WTC11 (cell line): ENCODE measurements at regions not wholly inside any gene's neighbourhood (a gene's known extent, or its start where the extent isn't known, plus 50 kb on each side); places are given as distances from the start of the nearest gene placed in this dataset.

Experiments
- ATAC-seq: fragments of 200-7000 bp; cut with Tn5 transposase; 2 replicates; pipeline ENCODE4 v1.10.0; 2021; ENCODE audit warnings: mild to moderate bottlenecking, moderate library complexity
- CTCF ChIA-PET: fragments of 300-600 bp; sonication (Branson Sonifier 250); formaldehyde crosslinking; loops from one replicate; lab custom pipeline; 2021; ENCODE audit warnings: antibody characterized with exemption; lab: Charles Lee
- POLR2A ChIA-PET: fragments of 350-600 bp; sonication (Branson Sonifier 250); formaldehyde crosslinking; loops from one replicate; lab custom pipeline; 2021; ENCODE audit warnings: antibody characterized with exemption; lab: Charles Lee
- DNase-seq: peaks from one replicate; pipeline ENCODE4 v3.0.0; 2021; ENCODE audit warnings: low spot score
- H3K27ac Mint-ChIP-seq: 2 replicates; pipeline ENCODE4 v1.8.0; 2021; ENCODE audit warnings: mixed read lengths
- H3K27me3 Mint-ChIP-seq: 2 replicates; pipeline ENCODE4 v1.8.0; 2021; ENCODE audit warnings: low read depth, mild to moderate bottlenecking, moderate library complexity, mixed read lengths
- H3K36me3 Mint-ChIP-seq: 2 replicates; pipeline ENCODE4 v1.8.0; 2021; ENCODE audit warnings: mixed read lengths
- H3K4me1 Mint-ChIP-seq: 2 replicates; pipeline ENCODE4 v1.8.0; 2022; ENCODE audit warnings: mixed read lengths
- H3K4me3 Mint-ChIP-seq: 2 replicates; pipeline ENCODE4 v1.8.0; 2021; ENCODE audit warnings: mild to moderate bottlenecking, moderate library complexity, mixed read lengths
- H3K9me3 Mint-ChIP-seq: 2 replicates; pipeline ENCODE4 v1.8.0; 2021; ENCODE audit warnings: mixed read lengths
- CREB1 ChIP-seq: sonication (generic); formaldehyde crosslinking; IDR thresholded peaks from 2 replicates; pipeline ENCODE4 v1.8.0; 2023; ENCODE audit warnings: mild to moderate bottlenecking, missing genetic modification reagents
- ELF4 ChIP-seq: sonication (generic); formaldehyde crosslinking; IDR thresholded peaks from 2 replicates; pipeline ENCODE4 v1.8.1; 2022; ENCODE audit warnings: low read depth, mild to moderate bottlenecking, moderate library complexity, missing genetic modification reagents
- ESRRA ChIP-seq: sonication (generic); formaldehyde crosslinking; IDR thresholded peaks from 2 replicates; pipeline ENCODE4 v1.8.1; 2022; ENCODE audit warnings: mild to moderate bottlenecking, missing genetic modification reagents, borderline replicate concordance
- FOXJ3 ChIP-seq: sonication (generic); formaldehyde crosslinking; IDR thresholded peaks from 2 replicates; pipeline ENCODE4 v1.9.0; 2021; ENCODE audit warnings: missing genetic modification reagents, mild to moderate bottlenecking, borderline replicate concordance
- FOXK1 ChIP-seq: sonication (generic); formaldehyde crosslinking; IDR thresholded peaks from 2 replicates; pipeline ENCODE4 v1.8.0; 2022; ENCODE audit warnings: mild to moderate bottlenecking, moderate library complexity, missing genetic modification reagents
- GABPB1 ChIP-seq: sonication (generic); formaldehyde crosslinking; IDR thresholded peaks from 2 replicates; pipeline ENCODE4 v1.8.1; 2023; ENCODE audit warnings: mild to moderate bottlenecking, missing genetic modification reagents
- MYBL2 ChIP-seq: sonication (generic); formaldehyde crosslinking; IDR thresholded peaks from 2 replicates; pipeline ENCODE4 v1.8.1; 2023; ENCODE audit warnings: mild to moderate bottlenecking, moderate library complexity, missing genetic modification reagents
- NR3C1 ChIP-seq: sonication (generic); formaldehyde crosslinking; conservative IDR thresholded peaks from 2 replicates; pipeline ENCODE4 v1.8.1; 2023; ENCODE audit warnings: low read depth, mild to moderate bottlenecking, missing genetic modification reagents
- OVOL2 ChIP-seq: fragments of 250-450 bp; sonication (Bioruptor Pico); IDR thresholded peaks from 2 replicates; pipeline ENCODE4 v1.9.0; 2021; ENCODE audit warnings: mild to moderate bottlenecking, borderline replicate concordance
- SMAD4 ChIP-seq: sonication (generic); formaldehyde crosslinking; IDR thresholded peaks from 2 replicates; pipeline ENCODE4 v1.8.0; 2022; ENCODE audit warnings: mild to moderate bottlenecking, missing genetic modification reagents
- SOX15 ChIP-seq: fragments of 250-450 bp; sonication (Bioruptor Pico); IDR thresholded peaks from 2 replicates; pipeline ENCODE4 v1.9.0; 2021; ENCODE audit warnings: mild to moderate bottlenecking
- ZNF219 ChIP-seq: sonication (generic); formaldehyde crosslinking; IDR thresholded peaks from 2 replicates; pipeline ENCODE4 v1.8.0; 2023; ENCODE audit warnings: missing genetic modification reagents, mild to moderate bottlenecking, borderline replicate concordance
- ZNF232 ChIP-seq: sonication (generic); formaldehyde crosslinking; IDR thresholded peaks from 2 replicates; pipeline ENCODE4 v1.8.0; 2022; ENCODE audit warnings: mild to moderate bottlenecking, missing genetic modification reagents
- ZNF317 ChIP-seq: sonication (generic); formaldehyde crosslinking; IDR thresholded peaks from 2 replicates; pipeline ENCODE4 v1.8.1; 2023; ENCODE audit warnings: low read depth, mild to moderate bottlenecking, moderate library complexity, missing genetic modification reagents, borderline replicate concordance
- ZNF423 ChIP-seq: fragments of 250-450 bp; sonication (Bioruptor Pico); IDR thresholded peaks from 2 replicates; pipeline ENCODE4 v2.1.2; 2022; ENCODE audit warnings: mild to moderate bottlenecking, moderate library complexity
- TF ChIP-seq, protein P1 (sequence below): sonication (generic); formaldehyde crosslinking; IDR thresholded peaks from 2 replicates; pipeline ENCODE4 v1.8.0; 2023; ENCODE audit warnings: mild to moderate bottlenecking, missing genetic modification reagents
- TF ChIP-seq, protein P2 (sequence below): fragments of 250-450 bp; sonication (Bioruptor Pico); IDR thresholded peaks from 2 replicates; pipeline ENCODE4 v1.9.0; 2021; ENCODE audit warnings: mild to moderate bottlenecking
- TF ChIP-seq, protein P3 (sequence below): sonication (generic); formaldehyde crosslinking; IDR thresholded peaks from 2 replicates; pipeline ENCODE4 v1.8.1; 2023; ENCODE audit warnings: mild to moderate bottlenecking, missing genetic modification reagents, borderline replicate concordance
- TF ChIP-seq, protein P4 (sequence below): sonication (generic); formaldehyde crosslinking; IDR thresholded peaks from 2 replicates; pipeline ENCODE4 v1.8.1; 2022; ENCODE audit warnings: missing genetic modification reagents, borderline replicate concordance
- TF ChIP-seq, protein P5 (sequence below): sonication (generic); formaldehyde crosslinking; IDR thresholded peaks from 2 replicates; pipeline ENCODE4 v1.8.0; 2023; ENCODE audit warnings: missing genetic modification reagents, mild to moderate bottlenecking, borderline replicate concordance
- TF ChIP-seq, protein P6 (sequence below): fragments of 250-450 bp; sonication (Bioruptor Pico); IDR thresholded peaks from 2 replicates; pipeline ENCODE4 v1.9.0; 2021; ENCODE audit warnings: moderate library complexity, mild to moderate bottlenecking, inconsistent platforms, borderline replicate concordance

DNA sequence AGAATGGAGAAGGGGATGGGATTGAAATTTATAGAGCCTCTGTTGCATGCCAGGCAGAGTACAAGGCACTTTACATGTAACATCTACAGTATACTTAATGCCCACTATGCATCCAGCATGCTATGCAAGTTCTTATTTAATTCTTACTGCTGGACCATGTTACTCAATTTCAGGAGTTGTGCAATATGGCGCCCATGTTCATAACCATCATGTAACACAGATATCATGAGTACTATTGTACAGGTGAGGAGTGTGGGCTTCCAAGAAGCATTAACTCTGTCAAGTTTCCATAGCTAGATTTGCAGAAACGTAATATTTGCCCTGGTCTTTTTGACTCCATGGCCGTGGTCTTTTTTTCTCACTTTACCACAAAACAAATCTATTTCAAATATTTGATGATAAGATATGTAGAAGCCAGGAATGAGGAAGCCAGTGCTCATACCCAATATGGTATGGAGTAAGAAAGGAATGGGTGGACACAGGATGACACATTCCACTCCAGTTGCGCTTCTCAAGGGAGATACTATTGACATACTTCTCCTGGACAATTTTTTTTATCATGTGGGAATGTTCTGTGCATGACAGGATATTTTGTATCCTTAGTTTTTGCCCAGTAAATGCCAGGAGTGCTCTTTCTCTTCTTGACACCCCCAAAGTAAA, 191.8 kb downstream of the C12orf75 start (continued):
- TF ChIP-seq, protein P1, sequence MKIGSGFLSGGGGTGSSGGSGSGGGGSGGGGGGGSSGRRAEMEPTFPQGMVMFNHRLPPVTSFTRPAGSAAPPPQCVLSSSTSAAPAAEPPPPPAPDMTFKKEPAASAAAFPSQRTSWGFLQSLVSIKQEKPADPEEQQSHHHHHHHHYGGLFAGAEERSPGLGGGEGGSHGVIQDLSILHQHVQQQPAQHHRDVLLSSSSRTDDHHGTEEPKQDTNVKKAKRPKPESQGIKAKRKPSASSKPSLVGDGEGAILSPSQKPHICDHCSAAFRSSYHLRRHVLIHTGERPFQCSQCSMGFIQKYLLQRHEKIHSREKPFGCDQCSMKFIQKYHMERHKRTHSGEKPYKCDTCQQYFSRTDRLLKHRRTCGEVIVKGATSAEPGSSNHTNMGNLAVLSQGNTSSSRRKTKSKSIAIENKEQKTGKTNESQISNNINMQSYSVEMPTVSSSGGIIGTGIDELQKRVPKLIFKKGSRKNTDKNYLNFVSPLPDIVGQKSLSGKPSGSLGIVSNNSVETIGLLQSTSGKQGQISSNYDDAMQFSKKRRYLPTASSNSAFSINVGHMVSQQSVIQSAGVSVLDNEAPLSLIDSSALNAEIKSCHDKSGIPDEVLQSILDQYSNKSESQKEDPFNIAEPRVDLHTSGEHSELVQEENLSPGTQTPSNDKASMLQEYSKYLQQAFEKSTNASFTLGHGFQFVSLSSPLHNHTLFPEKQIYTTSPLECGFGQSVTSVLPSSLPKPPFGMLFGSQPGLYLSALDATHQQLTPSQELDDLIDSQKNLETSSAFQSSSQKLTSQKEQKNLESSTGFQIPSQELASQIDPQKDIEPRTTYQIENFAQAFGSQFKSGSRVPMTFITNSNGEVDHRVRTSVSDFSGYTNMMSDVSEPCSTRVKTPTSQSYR (CRISPR knock-in tag), result no peak
- TF ChIP-seq ZNF423 (CRISPR knock-in tag) (no peak), OVOL2 (CRISPR knock-in tag) (no peak), NR3C1 (no peak), ZNF232 (no peak), ESRRA (CRISPR knock-in tag) (no peak), MYBL2 (no peak), ELF4 (CRISPR knock-in tag) (no peak), SOX15 (CRISPR knock-in tag) (no peak)
- TF ChIP-seq, protein P2, sequence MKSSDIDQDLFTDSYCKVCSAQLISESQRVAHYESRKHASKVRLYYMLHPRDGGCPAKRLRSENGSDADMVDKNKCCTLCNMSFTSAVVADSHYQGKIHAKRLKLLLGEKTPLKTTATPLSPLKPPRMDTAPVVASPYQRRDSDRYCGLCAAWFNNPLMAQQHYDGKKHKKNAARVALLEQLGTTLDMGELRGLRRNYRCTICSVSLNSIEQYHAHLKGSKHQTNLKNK (CRISPR knock-in tag), result no peak
- TF ChIP-seq, protein P3, sequence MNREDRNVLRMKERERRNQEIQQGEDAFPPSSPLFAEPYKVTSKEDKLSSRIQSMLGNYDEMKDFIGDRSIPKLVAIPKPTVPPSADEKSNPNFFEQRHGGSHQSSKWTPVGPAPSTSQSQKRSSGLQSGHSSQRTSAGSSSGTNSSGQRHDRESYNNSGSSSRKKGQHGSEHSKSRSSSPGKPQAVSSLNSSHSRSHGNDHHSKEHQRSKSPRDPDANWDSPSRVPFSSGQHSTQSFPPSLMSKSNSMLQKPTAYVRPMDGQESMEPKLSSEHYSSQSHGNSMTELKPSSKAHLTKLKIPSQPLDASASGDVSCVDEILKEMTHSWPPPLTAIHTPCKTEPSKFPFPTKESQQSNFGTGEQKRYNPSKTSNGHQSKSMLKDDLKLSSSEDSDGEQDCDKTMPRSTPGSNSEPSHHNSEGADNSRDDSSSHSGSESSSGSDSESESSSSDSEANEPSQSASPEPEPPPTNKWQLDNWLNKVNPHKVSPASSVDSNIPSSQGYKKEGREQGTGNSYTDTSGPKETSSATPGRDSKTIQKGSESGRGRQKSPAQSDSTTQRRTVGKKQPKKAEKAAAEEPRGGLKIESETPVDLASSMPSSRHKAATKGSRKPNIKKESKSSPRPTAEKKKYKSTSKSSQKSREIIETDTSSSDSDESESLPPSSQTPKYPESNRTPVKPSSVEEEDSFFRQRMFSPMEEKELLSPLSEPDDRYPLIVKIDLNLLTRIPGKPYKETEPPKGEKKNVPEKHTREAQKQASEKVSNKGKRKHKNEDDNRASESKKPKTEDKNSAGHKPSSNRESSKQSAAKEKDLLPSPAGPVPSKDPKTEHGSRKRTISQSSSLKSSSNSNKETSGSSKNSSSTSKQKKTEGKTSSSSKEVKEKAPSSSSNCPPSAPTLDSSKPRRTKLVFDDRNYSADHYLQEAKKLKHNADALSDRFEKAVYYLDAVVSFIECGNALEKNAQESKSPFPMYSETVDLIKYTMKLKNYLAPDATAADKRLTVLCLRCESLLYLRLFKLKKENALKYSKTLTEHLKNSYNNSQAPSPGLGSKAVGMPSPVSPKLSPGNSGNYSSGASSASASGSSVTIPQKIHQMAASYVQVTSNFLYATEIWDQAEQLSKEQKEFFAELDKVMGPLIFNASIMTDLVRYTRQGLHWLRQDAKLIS (CRISPR knock-in tag), result no peak

DNA sequence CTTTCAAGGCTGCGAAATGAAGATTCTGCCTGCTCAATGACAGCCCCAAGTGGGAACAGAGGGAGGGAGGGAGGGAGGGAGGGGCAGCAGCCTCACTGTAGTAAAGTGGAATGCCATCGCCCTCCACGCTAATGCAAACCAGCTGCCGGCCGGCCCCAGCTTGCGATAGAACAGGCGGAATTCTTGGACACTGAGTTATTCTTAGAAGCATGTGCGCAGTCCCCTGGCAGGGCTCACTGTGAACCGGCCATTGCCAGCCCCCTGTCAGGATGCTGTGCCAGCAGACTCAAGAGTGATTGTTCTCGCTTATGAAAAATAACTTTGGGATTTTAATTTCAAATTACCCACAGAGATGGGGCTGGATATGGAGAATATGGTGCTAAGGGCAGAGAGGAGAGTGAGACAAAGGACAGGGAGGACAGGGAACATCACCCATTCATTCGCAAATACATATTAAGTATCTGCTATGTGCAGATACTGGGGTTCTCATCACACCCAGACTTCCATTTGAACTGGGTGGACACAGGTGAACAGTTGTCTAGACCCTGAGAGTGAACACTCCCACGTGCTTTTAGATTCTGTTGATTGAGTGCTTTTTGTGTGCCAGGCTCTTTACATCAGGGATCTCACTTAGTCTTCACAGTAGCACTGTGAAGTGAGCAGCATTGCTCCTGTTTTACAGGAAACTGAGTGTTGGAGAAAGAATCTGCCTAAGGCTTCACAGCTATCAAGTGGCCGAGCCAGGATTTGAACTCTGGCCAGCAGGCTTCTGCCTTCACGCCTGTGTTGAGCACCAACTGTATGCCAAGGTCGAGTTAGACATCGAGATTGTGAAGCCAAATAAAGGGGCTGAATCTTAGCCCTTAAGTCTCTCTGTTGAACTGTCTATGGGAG, 192.9 kb downstream of the C12orf75 start:
- peaks cover 24% of the 10 kb centered on the region for H3K9me3 Mint-ChIP-seq
- no peak for ATAC-seq
- H3K36me3 Mint-ChIP-seq, result peaks cover 21% of the 10 kb centered on the region
- H3K27me3 Mint-ChIP-seq, result peaks cover 5% of the 10 kb centered on the region; the same call in 1 of the 2 replicates
- DNase-seq, result no peak
- POLR2A ChIA-PET, result no interaction called here
- no peaks in the 10 kb centered on the region for H3K4me1 Mint-ChIP-seq
- no peak overlapping the region for H3K4me3 Mint-ChIP-seq
- CTCF ChIA-PET, result no interaction called here
- no peak overlapping the region for H3K27ac Mint-ChIP-seq
- TF ChIP-seq, protein P4, sequence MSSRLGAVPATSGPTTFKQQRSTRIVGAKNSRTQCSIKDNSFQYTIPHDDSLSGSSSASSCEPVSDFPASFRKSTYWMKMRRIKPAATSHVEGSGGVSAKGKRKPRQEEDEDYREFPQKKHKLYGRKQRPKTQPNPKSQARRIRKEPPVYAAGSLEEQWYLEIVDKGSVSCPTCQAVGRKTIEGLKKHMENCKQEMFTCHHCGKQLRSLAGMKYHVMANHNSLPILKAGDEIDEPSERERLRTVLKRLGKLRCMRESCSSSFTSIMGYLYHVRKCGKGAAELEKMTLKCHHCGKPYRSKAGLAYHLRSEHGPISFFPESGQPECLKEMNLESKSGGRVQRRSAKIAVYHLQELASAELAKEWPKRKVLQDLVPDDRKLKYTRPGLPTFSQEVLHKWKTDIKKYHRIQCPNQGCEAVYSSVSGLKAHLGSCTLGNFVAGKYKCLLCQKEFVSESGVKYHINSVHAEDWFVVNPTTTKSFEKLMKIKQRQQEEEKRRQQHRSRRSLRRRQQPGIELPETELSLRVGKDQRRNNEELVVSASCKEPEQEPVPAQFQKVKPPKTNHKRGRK (CRISPR knock-in tag), result no peak
- no peak for TF ChIP-seq CREB1 (CRISPR knock-in tag)
- no peak for TF ChIP-seq FOXJ3 (CRISPR knock-in tag)
- no peak for TF ChIP-seq ZNF423 (CRISPR knock-in tag)
- TF ChIP-seq, protein P5, sequence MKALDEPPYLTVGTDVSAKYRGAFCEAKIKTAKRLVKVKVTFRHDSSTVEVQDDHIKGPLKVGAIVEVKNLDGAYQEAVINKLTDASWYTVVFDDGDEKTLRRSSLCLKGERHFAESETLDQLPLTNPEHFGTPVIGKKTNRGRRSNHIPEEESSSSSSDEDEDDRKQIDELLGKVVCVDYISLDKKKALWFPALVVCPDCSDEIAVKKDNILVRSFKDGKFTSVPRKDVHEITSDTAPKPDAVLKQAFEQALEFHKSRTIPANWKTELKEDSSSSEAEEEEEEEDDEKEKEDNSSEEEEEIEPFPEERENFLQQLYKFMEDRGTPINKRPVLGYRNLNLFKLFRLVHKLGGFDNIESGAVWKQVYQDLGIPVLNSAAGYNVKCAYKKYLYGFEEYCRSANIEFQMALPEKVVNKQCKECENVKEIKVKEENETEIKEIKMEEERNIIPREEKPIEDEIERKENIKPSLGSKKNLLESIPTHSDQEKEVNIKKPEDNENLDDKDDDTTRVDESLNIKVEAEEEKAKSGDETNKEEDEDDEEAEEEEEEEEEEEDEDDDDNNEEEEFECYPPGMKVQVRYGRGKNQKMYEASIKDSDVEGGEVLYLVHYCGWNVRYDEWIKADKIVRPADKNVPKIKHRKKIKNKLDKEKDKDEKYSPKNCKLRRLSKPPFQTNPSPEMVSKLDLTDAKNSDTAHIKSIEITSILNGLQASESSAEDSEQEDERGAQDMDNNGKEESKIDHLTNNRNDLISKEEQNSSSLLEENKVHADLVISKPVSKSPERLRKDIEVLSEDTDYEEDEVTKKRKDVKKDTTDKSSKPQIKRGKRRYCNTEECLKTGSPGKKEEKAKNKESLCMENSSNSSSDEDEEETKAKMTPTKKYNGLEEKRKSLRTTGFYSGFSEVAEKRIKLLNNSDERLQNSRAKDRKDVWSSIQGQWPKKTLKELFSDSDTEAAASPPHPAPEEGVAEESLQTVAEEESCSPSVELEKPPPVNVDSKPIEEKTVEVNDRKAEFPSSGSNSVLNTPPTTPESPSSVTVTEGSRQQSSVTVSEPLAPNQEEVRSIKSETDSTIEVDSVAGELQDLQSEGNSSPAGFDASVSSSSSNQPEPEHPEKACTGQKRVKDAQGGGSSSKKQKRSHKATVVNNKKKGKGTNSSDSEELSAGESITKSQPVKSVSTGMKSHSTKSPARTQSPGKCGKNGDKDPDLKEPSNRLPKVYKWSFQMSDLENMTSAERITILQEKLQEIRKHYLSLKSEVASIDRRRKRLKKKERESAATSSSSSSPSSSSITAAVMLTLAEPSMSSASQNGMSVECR (CRISPR knock-in tag), result no peak
- TF ChIP-seq GABPB1 (CRISPR knock-in tag), result no peak
- no peak for TF ChIP-seq SMAD4 (CRISPR knock-in tag)
- TF ChIP-seq ZNF219 (CRISPR knock-in tag), result no peak
- TF ChIP-seq MYBL2, result no peak
- TF ChIP-seq, protein P6, sequence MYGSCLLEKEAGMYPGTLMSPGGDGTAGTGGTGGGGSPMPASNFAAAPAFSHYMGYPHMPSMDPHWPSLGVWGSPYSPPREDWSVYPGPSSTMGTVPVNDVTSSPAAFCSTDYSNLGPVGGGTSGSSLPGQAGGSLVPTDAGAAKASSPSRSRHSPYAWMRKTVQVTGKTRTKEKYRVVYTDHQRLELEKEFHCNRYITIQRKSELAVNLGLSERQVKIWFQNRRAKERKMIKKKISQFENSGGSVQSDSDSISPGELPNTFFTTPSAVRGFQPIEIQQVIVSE (CRISPR knock-in tag), result no peak
- no peak for TF ChIP-seq ZNF317 (CRISPR knock-in tag)
- TF ChIP-seq FOXK1, result no peak
